OCI-LY7 (cell line): ENCODE measurements at regions not wholly inside any gene's neighbourhood (a gene's known extent, or its start where the extent isn't known, plus 50 kb on each side); places are given as distances from the start of the nearest gene placed in this dataset.

Experiments
- BruUV-seq: library from RNA; stranded (reverse); fragments of 400-500 nt; replicated peaks from 2 replicates; lab custom pipeline; 2021; lab: Mats Ljungman, UMichigan
- CTCF ChIA-PET: fragments of 300-600 bp; sonication (Branson Sonifier 250); formaldehyde crosslinking; loops from one replicate; lab custom pipeline; 2022; ENCODE audit warnings: antibody characterized with exemption; ENCODE audit not compliant: unreplicated experiment; lab: Charles Lee
- POLR2A ChIA-PET: fragments of 300-600 bp; sonication (Branson Sonifier 250); formaldehyde crosslinking; loops from one replicate; lab custom pipeline; 2022; ENCODE audit warnings: antibody characterized with exemption; lab: Charles Lee
- DNase-seq: peaks from one replicate; pipeline ENCODE4 v3.0.0-alpha.2; 2015; ENCODE audit warnings: low spot score
- H2AFZ ChIP-seq: fragments of 200-600 bp; sonication (generic), shearing (Covaris generic); 2 replicates; pipeline ENCODE4 v1.6.1; 2014; ENCODE audit warnings: mild to moderate bottlenecking, antibody characterized with exemption, low read length, moderate library complexity
- H3K27ac ChIP-seq: fragments of 200-600 bp; sonication (generic); 2 replicates; pipeline ENCODE4 v1.5.1; 2014; ENCODE audit warnings: mixed run types, low read depth, mild to moderate bottlenecking, moderate library complexity, low read length, inconsistent platforms; ENCODE audit not compliant: poor library complexity, severe bottlenecking
- H3K36me3 ChIP-seq: fragments of 200-600 bp; sonication (generic); 2 replicates; pipeline ENCODE4 v1.6.1; 2014; ENCODE audit warnings: mild to moderate bottlenecking, antibody characterized with exemption, low read length, moderate library complexity, mixed read lengths; ENCODE audit not compliant: insufficient read depth
- H3K4me1 ChIP-seq: fragments of 200-600 bp; sonication (generic); 2 replicates; pipeline ENCODE4 v1.5.1; 2014; ENCODE audit warnings: mild to moderate bottlenecking, low read length; ENCODE audit not compliant: insufficient read depth, poor library complexity, severe bottlenecking
- H3K4me2 ChIP-seq: fragments of 200-600 bp; sonication (generic); 2 replicates; pipeline ENCODE4 v1.6.1; 2014; ENCODE audit warnings: mild to moderate bottlenecking, low read length
- H3K4me3 ChIP-seq: fragments of 200-600 bp; sonication (generic); 2 replicates; pipeline ENCODE4 v1.5.1; 2014; ENCODE audit warnings: mild to moderate bottlenecking, low read depth, low read length; ENCODE audit not compliant: poor library complexity, severe bottlenecking
- H3K79me2 ChIP-seq: fragments of 200-600 bp; sonication (generic); 2 replicates; pipeline ENCODE4 v1.6.1; 2016; ENCODE audit warnings: low read depth, mild to moderate bottlenecking, low read length, moderate library complexity, mixed read lengths; ENCODE audit not compliant: insufficient read depth
- H3K9me2 ChIP-seq: fragments of 200-600 bp; sonication (generic); 2 replicates; pipeline ENCODE4 v1.6.1; 2016; ENCODE audit warnings: mild to moderate bottlenecking, low read length, mixed read lengths; ENCODE audit not compliant: insufficient read depth
- H3K9me3 ChIP-seq: fragments of 200-600 bp; sonication (generic); 2 replicates; pipeline ENCODE4 v1.6.1; 2014; ENCODE audit warnings: mild to moderate bottlenecking, mixed run types, low read length, mixed read lengths
- H4K20me1 ChIP-seq: fragments of 200-600 bp; sonication (generic); 2 replicates; pipeline ENCODE4 v1.6.1; 2014; ENCODE audit warnings: mild to moderate bottlenecking, antibody characterized with exemption, low read length, moderate library complexity, mixed read lengths; ENCODE audit not compliant: insufficient read depth
- EZH2phosphoT487 ChIP-seq: fragments of 200-600 bp; sonication (generic); IDR thresholded peaks from 2 replicates; pipeline ENCODE4 v1.6.1; 2018; ENCODE audit warnings: low read depth, borderline replicate concordance, mild to moderate bottlenecking, mixed run types, antibody characterized with exemption, low read length, moderate library complexity, mixed read lengths
- intact Hi-C: fragments of 100-400 bp; cut with micrococcal nuclease; formaldehyde crosslinking; loops from one replicate; pipeline ENCODE4 v1.10.0; 2022; ENCODE audit not compliant: unreplicated experiment
- TF ChIP-seq, protein P1 (sequence below): fragments of 200-600 bp; sonication (generic); conservative IDR thresholded peaks from 2 replicates; pipeline ENCODE4 v1.5.1; 2014; ENCODE audit warnings: mild to moderate bottlenecking, antibody characterized with exemption, low read length, moderate library complexity, mixed read lengths

DNA sequence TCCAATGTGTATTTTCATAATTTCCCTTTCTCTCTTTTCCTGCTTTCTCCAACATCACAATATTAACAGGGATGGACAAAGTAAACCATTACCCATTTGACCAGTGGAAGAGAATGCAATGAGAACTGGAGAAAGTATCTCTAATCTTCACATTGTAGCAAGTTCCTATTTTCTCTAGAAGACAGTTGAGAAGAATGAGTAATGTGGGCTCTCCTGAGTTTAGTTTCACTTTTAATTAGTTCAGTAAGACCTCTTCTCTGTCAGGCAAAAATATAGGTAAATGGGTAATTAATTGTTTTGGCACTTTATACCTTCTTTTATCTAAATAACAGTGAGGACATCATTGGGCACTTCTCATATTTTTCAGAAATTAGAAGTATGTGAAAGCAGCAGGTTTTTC lies 602.0 kb downstream of the GLUD2 start:
- no peak overlapping the region for H3K27ac ChIP-seq
- ChIA-PET CTCF (no interaction called here), POLR2A (no interaction called here)
- H3K4me3 ChIP-seq: no peak overlapping the region
- H3K9me2 ChIP-seq: no peaks in the 10 kb centered on the region
- no peaks in the 10 kb centered on the region for H4K20me1 ChIP-seq
- no peaks in the 10 kb centered on the region for H3K36me3 ChIP-seq
- no peaks in the 10 kb centered on the region for H3K79me2 ChIP-seq
- BruUV-seq: no TSS peak
- H3K4me1 ChIP-seq: no peaks in the 10 kb centered on the region
- H3K4me2 ChIP-seq: no peak overlapping the region
- no peaks in the 10 kb centered on the region for H3K9me3 ChIP-seq
- no peak for DNase-seq
- H2AFZ ChIP-seq: no peak overlapping the region
- TF ChIP-seq EZH2phosphoT487: no peak
- TF ChIP-seq, protein P1, sequence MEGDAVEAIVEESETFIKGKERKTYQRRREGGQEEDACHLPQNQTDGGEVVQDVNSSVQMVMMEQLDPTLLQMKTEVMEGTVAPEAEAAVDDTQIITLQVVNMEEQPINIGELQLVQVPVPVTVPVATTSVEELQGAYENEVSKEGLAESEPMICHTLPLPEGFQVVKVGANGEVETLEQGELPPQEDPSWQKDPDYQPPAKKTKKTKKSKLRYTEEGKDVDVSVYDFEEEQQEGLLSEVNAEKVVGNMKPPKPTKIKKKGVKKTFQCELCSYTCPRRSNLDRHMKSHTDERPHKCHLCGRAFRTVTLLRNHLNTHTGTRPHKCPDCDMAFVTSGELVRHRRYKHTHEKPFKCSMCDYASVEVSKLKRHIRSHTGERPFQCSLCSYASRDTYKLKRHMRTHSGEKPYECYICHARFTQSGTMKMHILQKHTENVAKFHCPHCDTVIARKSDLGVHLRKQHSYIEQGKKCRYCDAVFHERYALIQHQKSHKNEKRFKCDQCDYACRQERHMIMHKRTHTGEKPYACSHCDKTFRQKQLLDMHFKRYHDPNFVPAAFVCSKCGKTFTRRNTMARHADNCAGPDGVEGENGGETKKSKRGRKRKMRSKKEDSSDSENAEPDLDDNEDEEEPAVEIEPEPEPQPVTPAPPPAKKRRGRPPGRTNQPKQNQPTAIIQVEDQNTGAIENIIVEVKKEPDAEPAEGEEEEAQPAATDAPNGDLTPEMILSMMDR: no peak
- intact Hi-C loops: no loop called here

DNA sequence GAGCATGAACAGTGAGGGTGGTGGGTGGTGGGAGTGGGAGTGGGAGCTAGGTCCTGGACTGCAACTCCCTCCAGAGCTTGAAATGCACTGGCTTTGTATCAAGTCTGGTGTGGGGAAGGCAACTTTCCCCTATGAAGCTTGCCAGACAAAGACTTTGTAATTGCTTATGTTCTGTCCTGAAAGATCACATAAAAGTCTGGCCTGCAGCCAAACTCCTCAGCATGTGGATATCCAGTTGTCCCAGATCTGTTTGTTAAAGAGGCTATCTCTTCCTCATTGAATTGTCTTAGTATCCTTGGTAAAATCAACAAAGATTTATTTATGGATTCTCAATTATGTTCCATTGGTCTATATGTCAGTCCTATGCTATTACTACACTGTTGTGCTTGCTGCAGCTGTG lies 607.9 kb downstream of the GLUD2 start:
- Histone ChIP-seq H3K79me2 (no peaks in the 10 kb centered on the region), H3K9me2 (no peaks in the 10 kb centered on the region), H2AFZ (no peak overlapping the region), H3K4me2 (no peak overlapping the region), H3K4me1 (no peaks in the 10 kb centered on the region), H3K36me3 (no peaks in the 10 kb centered on the region), H3K9me3 (no peaks in the 10 kb centered on the region), H3K27ac (no peak overlapping the region), H4K20me1 (no peaks in the 10 kb centered on the region), H3K4me3 (no peak overlapping the region)
- no peak for DNase-seq
- TF ChIP-seq EZH2phosphoT487: no peak
- TF ChIP-seq, protein P1: no peak
- POLR2A ChIA-PET: no interaction called here
- BruUV-seq: no TSS peak
- CTCF ChIA-PET: no interaction called here
- intact Hi-C loops: no loop called here

DNA sequence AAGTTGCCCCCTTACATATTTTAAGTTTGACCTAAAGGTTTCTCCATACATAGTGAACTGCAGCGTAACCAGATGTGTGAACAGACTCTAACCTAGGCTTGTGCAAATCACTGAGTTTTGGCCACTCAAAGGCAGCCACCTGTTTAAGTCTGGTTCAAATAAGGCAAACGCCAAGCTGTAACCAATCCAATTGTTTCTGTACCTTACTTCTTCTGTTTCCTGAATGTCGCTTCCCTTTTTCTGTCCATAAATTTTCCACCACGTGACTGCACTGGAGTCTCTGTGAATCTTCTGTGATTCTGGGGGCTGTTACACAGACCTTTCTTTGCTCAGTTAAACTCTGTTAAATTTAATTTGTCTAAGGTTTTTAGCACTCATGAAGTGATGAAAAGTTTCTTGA lies 618.8 kb downstream of the GLUD2 start:
- TF ChIP-seq, protein P1: no peak
- TF ChIP-seq EZH2phosphoT487: no peak
- Histone ChIP-seq H3K27ac (no peak overlapping the region), H2AFZ (no peak overlapping the region), H4K20me1 (no peaks in the 10 kb centered on the region), H3K9me2 (no peaks in the 10 kb centered on the region), H3K9me3 (no peaks in the 10 kb centered on the region), H3K4me3 (no peak overlapping the region), H3K79me2 (no peaks in the 10 kb centered on the region), H3K4me2 (no peak overlapping the region), H3K36me3 (no peaks in the 10 kb centered on the region), H3K4me1 (no peaks in the 10 kb centered on the region)
- intact Hi-C loops: no loop called here
- POLR2A ChIA-PET: no interaction called here
- no TSS peak for BruUV-seq
- DNase-seq: no peak
- CTCF ChIA-PET: no interaction called here
